Mesendoderm (in vitro differentiated cells): ENCODE measurements at regions not wholly inside any gene's neighbourhood (a gene's known extent, or its start where the extent isn't known, plus 50 kb on each side); places are given as distances from the start of the nearest gene placed in this dataset.

Source experiments
- DNase-seq: peaks from one replicate; pipeline ENCODE4 v3.0.0; 2013
- H2AK5ac ChIP-seq: 2 replicates; pipeline ENCODE4 v1.6.1; 2013; ENCODE audit warnings: low read length, inconsistent platforms
- H2BK120ac ChIP-seq: 2 replicates; pipeline ENCODE4 v1.6.1; 2013; ENCODE audit warnings: low read depth, mild to moderate bottlenecking, low read length, moderate library complexity, mixed read lengths
- H2BK15ac ChIP-seq: replicated peaks from 2 replicates; pipeline ENCODE4 v1.6.1; 2013; ENCODE audit warnings: low read depth, mild to moderate bottlenecking, moderate library complexity
- H2BK5ac ChIP-seq: 2 replicates; pipeline ENCODE4 v1.6.1; 2013; ENCODE audit warnings: low read length, inconsistent platforms
- H3K18ac ChIP-seq: 2 replicates; pipeline ENCODE4 v1.6.1; 2013; ENCODE audit warnings: mild to moderate bottlenecking, low read length, mixed read lengths
- H3K23ac ChIP-seq: one replicate; pipeline ENCODE4 v1.6.1; 2013; ENCODE audit warnings: low read length
- H3K27ac ChIP-seq: 2 replicates; pipeline ENCODE4 v1.5.1; 2013; ENCODE audit warnings: low read depth, mild to moderate bottlenecking, inconsistent platforms, low read length, moderate library complexity
- H3K27me3 ChIP-seq: 2 replicates; pipeline ENCODE4 v1.6.1; 2013; ENCODE audit warnings: low read length, control low read depth, mild to moderate bottlenecking, inconsistent platforms; ENCODE audit not compliant: insufficient read depth, poor library complexity
- H3K36me3 ChIP-seq: 2 replicates; pipeline ENCODE4 v1.6.1; 2013; ENCODE audit warnings: low read length, inconsistent platforms; ENCODE audit not compliant: control insufficient read depth, insufficient read depth
- H3K4ac ChIP-seq: one replicate; pipeline ENCODE4 v1.6.1; 2013; ENCODE audit warnings: low read depth, mild to moderate bottlenecking, low read length, moderate library complexity
- H3K4me1 ChIP-seq: 2 replicates; pipeline ENCODE4 v1.6.1; 2013; ENCODE audit warnings: low read depth, low read length, inconsistent platforms; ENCODE audit not compliant: control insufficient read depth
- H3K4me2 ChIP-seq: 2 replicates; pipeline ENCODE4 v1.6.1; 2013; ENCODE audit warnings: low read length
- H3K4me3 ChIP-seq: 2 replicates; pipeline ENCODE4 v1.5.1; 2013; ENCODE audit warnings: mild to moderate bottlenecking, low read length
- H3K56ac ChIP-seq: one replicate; pipeline ENCODE4 v1.6.1; 2013; ENCODE audit warnings: low read length
- H3K79me1 ChIP-seq: 2 replicates; pipeline ENCODE4 v1.6.1; 2013; ENCODE audit warnings: low read length, inconsistent platforms
- H3K79me2 ChIP-seq: 2 replicates; pipeline ENCODE4 v1.6.1; 2013; ENCODE audit warnings: mild to moderate bottlenecking, low read length; ENCODE audit not compliant: control insufficient read depth, insufficient read depth
- H3K9ac ChIP-seq: 2 replicates; pipeline ENCODE4 v1.6.1; 2013; ENCODE audit warnings: low read length, inconsistent platforms
- H4K5ac ChIP-seq: one replicate; pipeline ENCODE4 v1.6.1; 2013; ENCODE audit warnings: low read length
- H4K8ac ChIP-seq: one replicate; pipeline ENCODE4 v1.6.1; 2013; ENCODE audit warnings: low read depth, mild to moderate bottlenecking, control low read depth, low read length, moderate library complexity
- WGBS: extraction: QIAGEN DNeasy Blood & Tissue Kit; methylation state at CpG from one replicate; pipeline ENCODE4 v1.1.7; 2013; ENCODE audit warnings: low lambda C conversion rate, missing lambda C conversion rate; ENCODE audit not compliant: insufficient coverage; ENCODE audit errors: extremely low coverage; 5-methylcytosine and 5-hydroxymethylcytosine counted together

GRCh38 chr14:55864890-55865655 is 253.1 kb upstream of the PELI2 start:
- Histone ChIP-seq H3K4me3 (no peak overlapping the region), H3K9ac (no peak overlapping the region), H2BK15ac (no peak overlapping the region), H2BK5ac (no peak overlapping the region), H3K4me2 (no peak overlapping the region), H2BK120ac (no peak overlapping the region), H3K27ac (no peak overlapping the region), H2AK5ac (no peak overlapping the region), H3K56ac (no peak overlapping the region), H3K4ac (no peak overlapping the region), H3K79me2 (no peaks in the 10 kb centered on the region), H3K18ac (no peak overlapping the region), H3K4me1 (no peaks in the 10 kb centered on the region), H4K8ac (no peak overlapping the region), H3K36me3 (no peaks in the 10 kb centered on the region), H3K23ac (no peak overlapping the region), H3K27me3 (no peaks in the 10 kb centered on the region), H4K5ac (no peak overlapping the region), H3K79me1 (no peaks in the 10 kb centered on the region)
- peak; percentile 73 for DNase-seq
- no CpG with 5 or more reads among the region's 22 CpGs for WGBS

- H3K36me3 ChIP-seq: no peaks in the 10 kb centered on the region
- no peak overlapping the region for H3K18ac ChIP-seq
- H3K4me2 ChIP-seq: no peak overlapping the region
- no peak overlapping the region for H3K9ac ChIP-seq
- H3K56ac ChIP-seq: no peak overlapping the region
- H3K27me3 ChIP-seq: no peaks in the 10 kb centered on the region
- no peak overlapping the region for H2BK120ac ChIP-seq
- no peak for DNase-seq
- no peak overlapping the region for H2BK15ac ChIP-seq
- no peak overlapping the region for H3K27ac ChIP-seq
- H3K79me2 ChIP-seq: no peaks in the 10 kb centered on the region
- no peak overlapping the region for H4K8ac ChIP-seq
- H3K4ac ChIP-seq: no peak overlapping the region
- H3K79me1 ChIP-seq: no peaks in the 10 kb centered on the region
- no peak overlapping the region for H3K4me3 ChIP-seq
- no peak overlapping the region for H2BK5ac ChIP-seq
- no peak overlapping the region for H3K23ac ChIP-seq
- no peaks in the 10 kb centered on the region for H3K4me1 ChIP-seq
- H4K5ac ChIP-seq: no peak overlapping the region
- no peak overlapping the region for H2AK5ac ChIP-seq
Measured at GRCh38 chr14:55867311-55867710, 250.9 kb upstream of the PELI2 start.

- Histone ChIP-seq H3K79me2 (no peaks in the 10 kb centered on the region), H2BK5ac (no peak overlapping the region), H4K8ac (no peak overlapping the region), H3K9ac (no peak overlapping the region), H2AK5ac (no peak overlapping the region), H3K56ac (no peak overlapping the region), H3K4me3 (no peak overlapping the region), H3K27ac (no peak overlapping the region), H2BK15ac (no peak overlapping the region), H2BK120ac (no peak overlapping the region), H3K36me3 (no peaks in the 10 kb centered on the region), H3K4me2 (no peak overlapping the region), H3K4ac (no peak overlapping the region), H3K23ac (no peak overlapping the region), H4K5ac (no peak overlapping the region), H3K27me3 (no peaks in the 10 kb centered on the region), H3K18ac (no peak overlapping the region), H3K79me1 (no peaks in the 10 kb centered on the region), H3K4me1 (no peaks in the 10 kb centered on the region)
- WGBS: no CpG with 5 or more reads among the region's 1 CpG
- no peak for DNase-seq
Measured at GRCh38 chr14:55867719-55868118, 250.5 kb upstream of the PELI2 start.

DNA sequence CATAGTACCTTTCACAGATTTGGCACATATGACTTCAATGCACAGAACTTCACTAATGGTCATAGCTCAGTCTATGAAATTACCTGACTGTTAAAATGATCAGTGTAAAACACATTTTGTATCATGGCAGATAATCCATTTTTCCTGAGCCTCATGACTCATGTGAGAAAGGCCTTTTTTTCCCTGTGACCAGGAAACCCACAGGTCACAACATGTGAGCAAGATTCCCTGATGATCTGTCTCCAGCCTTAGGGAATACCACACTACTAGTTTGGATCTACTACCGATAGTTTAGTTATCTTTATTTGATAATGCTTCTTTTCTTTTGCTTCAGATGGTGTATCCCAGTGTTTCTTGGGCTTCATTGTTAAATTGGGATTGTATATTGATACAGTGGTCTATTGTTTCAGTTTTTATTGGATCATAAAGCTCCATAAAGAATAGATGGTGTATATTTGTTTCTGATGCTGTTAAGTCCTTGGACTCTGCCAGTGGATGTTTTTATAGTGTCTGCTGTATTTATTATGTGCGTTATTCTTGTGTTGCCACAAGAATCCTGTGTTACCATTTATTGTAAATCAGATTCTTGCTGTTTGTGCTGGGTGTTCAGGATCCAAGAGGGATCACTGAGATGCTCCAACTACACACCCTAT is 248.7 kb upstream of the PELI2 start:
- no peak overlapping the region for H4K5ac ChIP-seq
- no peak overlapping the region for H3K27ac ChIP-seq
- no peak overlapping the region for H3K4ac ChIP-seq
- no peak overlapping the region for H2BK120ac ChIP-seq
- H3K4me1 ChIP-seq: no peaks in the 10 kb centered on the region
- DNase-seq: no peak
- H3K79me1 ChIP-seq: no peaks in the 10 kb centered on the region
- no peak overlapping the region for H3K9ac ChIP-seq
- no peak overlapping the region for H3K18ac ChIP-seq
- no peaks in the 10 kb centered on the region for H3K79me2 ChIP-seq
- H2BK15ac ChIP-seq: no peak overlapping the region
- H3K4me3 ChIP-seq: no peak overlapping the region
- H2BK5ac ChIP-seq: no peak overlapping the region
- no peak overlapping the region for H4K8ac ChIP-seq
- no peaks in the 10 kb centered on the region for H3K36me3 ChIP-seq
- H3K4me2 ChIP-seq: no peak overlapping the region
- no CpG with 5 or more reads among the region's 2 CpGs for WGBS
- H3K27me3 ChIP-seq: no peaks in the 10 kb centered on the region
- H3K23ac ChIP-seq: no peak overlapping the region
- H2AK5ac ChIP-seq: no peak overlapping the region
- H3K56ac ChIP-seq: no peak overlapping the region

GRCh38 chr14:55873169-55873568 is 245.0 kb upstream of the PELI2 start:
- Histone ChIP-seq H3K4me1 (no peaks in the 10 kb centered on the region), H4K5ac (no peak overlapping the region), H3K4me3 (no peak overlapping the region), H3K27ac (no peak overlapping the region), H3K56ac (no peak overlapping the region), H2AK5ac (no peak overlapping the region), H3K27me3 (no peaks in the 10 kb centered on the region), H3K23ac (no peak overlapping the region), H2BK120ac (no peak overlapping the region), H3K4me2 (no peak overlapping the region), H2BK5ac (no peak overlapping the region), H3K79me2 (no peaks in the 10 kb centered on the region), H2BK15ac (no peak overlapping the region), H3K9ac (no peak overlapping the region), H3K18ac (no peak overlapping the region), H3K79me1 (no peaks in the 10 kb centered on the region), H4K8ac (no peak overlapping the region), H3K36me3 (no peaks in the 10 kb centered on the region), H3K4ac (no peak overlapping the region)
- no CpG with 5 or more reads among the region's 9 CpGs for WGBS
- DNase-seq: no peak

DNA sequence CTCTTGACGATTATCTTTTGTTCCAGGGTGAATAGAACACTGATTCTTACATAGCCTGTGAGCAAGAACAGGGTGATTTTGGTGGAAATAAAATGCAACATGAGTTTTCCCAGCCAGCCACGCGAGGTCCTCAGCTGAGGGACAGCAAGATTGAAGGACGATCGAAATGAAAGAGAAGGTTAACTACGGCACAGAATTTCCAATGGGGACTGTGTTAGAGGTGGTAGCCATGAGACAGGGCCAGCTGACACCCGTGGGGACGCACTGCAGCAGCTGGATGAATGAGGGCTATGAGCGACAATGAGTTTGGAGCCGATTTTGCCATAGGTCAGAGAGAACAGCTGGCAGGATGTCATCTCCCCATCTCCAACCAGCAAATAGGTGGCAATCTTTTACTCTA is 243.4 kb upstream of the PELI2 start:
- H3K4ac ChIP-seq: no peak overlapping the region
- no peak overlapping the region for H3K9ac ChIP-seq
- no peak overlapping the region for H2BK5ac ChIP-seq
- no peak overlapping the region for H4K5ac ChIP-seq
- no peak overlapping the region for H2BK15ac ChIP-seq
- H3K18ac ChIP-seq: no peak overlapping the region
- no peak overlapping the region for H2AK5ac ChIP-seq
- H3K79me1 ChIP-seq: no peaks in the 10 kb centered on the region
- no peak overlapping the region for H3K56ac ChIP-seq
- DNase-seq: no peak
- no CpG with 5 or more reads among the region's 10 CpGs for WGBS
- H3K4me2 ChIP-seq: no peak overlapping the region
- H3K79me2 ChIP-seq: no peaks in the 10 kb centered on the region
- H4K8ac ChIP-seq: no peak overlapping the region
- H3K27me3 ChIP-seq: no peaks in the 10 kb centered on the region
- H2BK120ac ChIP-seq: no peak overlapping the region
- H3K36me3 ChIP-seq: no peaks in the 10 kb centered on the region
- H3K4me1 ChIP-seq: no peaks in the 10 kb centered on the region
- H3K27ac ChIP-seq: no peak overlapping the region
- H3K4me3 ChIP-seq: no peak overlapping the region
- no peak overlapping the region for H3K23ac ChIP-seq
